H1 (cell line): ENCODE measurements at regions not wholly inside any gene's neighbourhood (a gene's known extent, or its start where the extent isn't known, plus 50 kb on each side); places are given as distances from the start of the nearest gene placed in this dataset.
A peak's percentile ranks its signal among the peaks of the same experiment; 100 is the strongest.

Experiments used
- CTCF ChIA-PET: fragments of 300-600 bp; sonication (Branson Sonifier 250); formaldehyde crosslinking; loops from one replicate; lab custom pipeline; 2021; ENCODE audit not compliant: partially characterized antibody; lab: Charles Lee
- POLR2A ChIA-PET: fragments of 300-600 bp; sonication (Branson Sonifier 250); formaldehyde crosslinking; loops from one replicate; lab custom pipeline; 2021; ENCODE audit warnings: inconsistent platforms; ENCODE audit not compliant: partially characterized antibody; lab: Charles Lee
- DNase-seq, 2 experiments: peaks; one replicate each; pipeline versions ENCODE4 v3.0.0 to v3.0.0-alpha.2; 2010 to 2022; ENCODE audit warnings: low spot score in 2 of 2, low read depth in 1 of 2, mixed read lengths in 1 of 2
- FAIRE-seq: peaks from 2 replicates; lab custom pipeline; 2011; peaks lifted over from hg19 to GRCh38; lab: Jason Lieb, UNC
- H2AFZ ChIP-seq: 2 replicates; pipeline ENCODE4 v1.8.1; 2012; ENCODE audit warnings: low read length, inconsistent platforms
- H2AK5ac ChIP-seq: 2 replicates; pipeline ENCODE4 v1.6.1; 2013; ENCODE audit warnings: low read depth, low read length
- H2BK120ac ChIP-seq: replicated peaks from 2 replicates; pipeline ENCODE3; 2013; ENCODE audit warnings: low read depth, low read length, inconsistent platforms
- H2BK12ac ChIP-seq: 2 replicates; pipeline ENCODE4 v1.6.1; 2013; ENCODE audit warnings: low read depth, low read length
- H2BK15ac ChIP-seq: 2 replicates; pipeline ENCODE4 v1.6.1; 2013; ENCODE audit warnings: low read length
- H2BK20ac ChIP-seq: 2 replicates; pipeline ENCODE4 v1.6.1; 2013; ENCODE audit warnings: low read length
- H2BK5ac ChIP-seq: 2 replicates; pipeline ENCODE4 v1.6.1; 2013; ENCODE audit warnings: low read depth, low read length
- H3K14ac ChIP-seq: 2 replicates; pipeline ENCODE4 v1.6.1; 2013; ENCODE audit warnings: inconsistent platforms; ENCODE audit not compliant: insufficient read length
- H3K18ac ChIP-seq: 2 replicates; pipeline ENCODE4 v1.6.1; 2013; ENCODE audit warnings: low read length; ENCODE audit errors: extremely low read depth
- H3K23ac ChIP-seq: 2 replicates; pipeline ENCODE4 v1.6.1; 2013; ENCODE audit warnings: inconsistent platforms; ENCODE audit not compliant: insufficient read length
- H3K23me2 ChIP-seq: 2 replicates; pipeline ENCODE4 v1.6.1; 2013; ENCODE audit warnings: low read depth, low read length
- H3K27ac ChIP-seq: 2 replicates; pipeline ENCODE4 v1.6.1; 2011; ENCODE audit warnings: low read depth, low read length, inconsistent platforms
- H3K27me3 ChIP-seq, 4 experiments: replicated peaks in 1 of 4; 1 replicate in 1 of 4; 2 replicates in 3 of 4; pipeline versions ENCODE4 v1.6.1 to v1.8.1; 2011 to 2013; ENCODE audit warnings: low read length in 3 of 4, mild to moderate bottlenecking in 3 of 4, inconsistent platforms in 2 of 4, mixed read lengths in 2 of 4, moderate library complexity in 1 of 4; ENCODE audit not compliant: control insufficient read depth in 3 of 4, insufficient read depth in 3 of 4; ENCODE audit errors: extremely low read depth in 1 of 4
- H3K36me3 ChIP-seq, 4 experiments: 2 replicates each; pipeline versions ENCODE4 v1.6.1 to v1.8.1; 2011 to 2013; ENCODE audit warnings: mild to moderate bottlenecking in 4 of 4, low read length in 3 of 4, moderate library complexity in 2 of 4, control low read depth in 1 of 4, inconsistent platforms in 1 of 4; ENCODE audit not compliant: insufficient read depth in 4 of 4, control insufficient read depth in 2 of 4
- H3K4ac ChIP-seq: replicated peaks from 2 replicates; pipeline ENCODE3; 2013; ENCODE audit warnings: low read length, low read depth, mixed read lengths, inconsistent platforms; ENCODE audit not compliant: insufficient read length
- H3K4me1 ChIP-seq, 4 experiments: replicated peaks in 1 of 4; 1 replicate in 1 of 4; 2 replicates in 3 of 4; pipeline versions ENCODE4 v1.6.1 to v1.8.1; 2011 to 2013; ENCODE audit warnings: low read length in 3 of 4, inconsistent platforms in 2 of 4, mixed read lengths in 1 of 4; ENCODE audit not compliant: insufficient read depth in 4 of 4, control insufficient read depth in 3 of 4
- H3K4me2 ChIP-seq, 2 experiments: 2 replicates each; pipeline versions ENCODE4 v1.6.1 to v1.8.1; 2011 to 2013; ENCODE audit warnings: low read depth in 2 of 2, low read length in 2 of 2, control low read depth in 1 of 2, inconsistent platforms in 1 of 2, mild to moderate bottlenecking in 1 of 2; ENCODE audit not compliant: insufficient read depth in 1 of 2
- H3K4me3 ChIP-seq, 4 experiments: fragments of 200-600, 300-600 bp in 1 of 4; sonication (generic), shearing (Covaris generic), sonication (Bioruptor Twin) in 1 of 4; 2 replicates each; pipeline versions ENCODE4 v1.5.1 to v1.8.1; 2011 to 2016; ENCODE audit warnings: low read length in 4 of 4, low read depth in 3 of 4, control low read depth in 2 of 4, inconsistent platforms in 2 of 4, mild to moderate bottlenecking in 2 of 4, mixed read lengths in 1 of 4, moderate library complexity in 1 of 4; ENCODE audit not compliant: insufficient read depth in 2 of 4; ENCODE audit errors: extremely low read depth in 1 of 4
- H3K56ac ChIP-seq: replicated peaks from 2 replicates; pipeline ENCODE3; 2013; ENCODE audit warnings: low read depth, mild to moderate bottlenecking, mixed read lengths, low read length, inconsistent platforms; ENCODE audit not compliant: insufficient read length
- H3K79me1 ChIP-seq: 2 replicates; pipeline ENCODE4 v1.6.1; 2013; ENCODE audit warnings: low read depth, low read length, control low read depth
- H3K79me2 ChIP-seq, 2 experiments: 2 replicates each; pipeline versions ENCODE4 v1.6.1 to v1.8.1; 2012 to 2013; ENCODE audit warnings: low read length in 2 of 2, mild to moderate bottlenecking in 2 of 2, inconsistent platforms in 1 of 2; ENCODE audit not compliant: insufficient read depth in 2 of 2, control insufficient read depth in 1 of 2
- H3K9ac ChIP-seq, 4 experiments: replicated peaks in 1 of 4; 1 replicate in 1 of 4; 2 replicates in 3 of 4; pipeline versions ENCODE4 v1.6.1 to v1.8.1; 2011 to 2013; ENCODE audit warnings: low read depth in 3 of 4, low read length in 3 of 4, control low read depth in 2 of 4, mild to moderate bottlenecking in 2 of 4, moderate library complexity in 2 of 4, inconsistent platforms in 1 of 4; ENCODE audit errors: extremely low read depth in 1 of 4
- H3K9me3 ChIP-seq, 2 experiments: 2 replicates each; pipeline versions ENCODE4 v1.6.1 to v1.8.1; 2012 to 2013; ENCODE audit warnings: mild to moderate bottlenecking in 2 of 2, moderate library complexity in 2 of 2, control low read depth in 1 of 2, inconsistent platforms in 1 of 2, low read depth in 1 of 2, low read length in 1 of 2, mixed read lengths in 1 of 2; ENCODE audit not compliant: insufficient read depth in 2 of 2
- H4K20me1 ChIP-seq, 2 experiments: replicated peaks in 1 of 2; 2 replicates each; pipeline versions ENCODE3 to v1.8.1; 2011 to 2013; ENCODE audit warnings: inconsistent platforms in 2 of 2, low read length in 2 of 2, mild to moderate bottlenecking in 1 of 2; ENCODE audit not compliant: insufficient read depth in 2 of 2, control insufficient read depth in 1 of 2
- H4K5ac ChIP-seq: 2 replicates; pipeline ENCODE4 v1.6.1; 2013; ENCODE audit warnings: low read length, low read depth, mixed read lengths, inconsistent platforms; ENCODE audit not compliant: insufficient read length
- H4K8ac ChIP-seq: 2 replicates; pipeline ENCODE4 v1.8.0; 2013; ENCODE audit warnings: mild to moderate bottlenecking, moderate library complexity, low read length, inconsistent platforms; ENCODE audit not compliant: insufficient read depth; ENCODE audit errors: extremely low read depth
- H4K91ac ChIP-seq: replicated peaks from 2 replicates; pipeline ENCODE3; 2013; ENCODE audit warnings: low read length, mixed read lengths, inconsistent platforms; ENCODE audit not compliant: insufficient read length
- ASH2L ChIP-seq: fragments of 200-600, 300-600 bp; sonication (generic); IDR thresholded peaks from one replicate; pipeline ENCODE4 v1.7.1; 2017; ENCODE audit warnings: low read length
- CBX8 ChIP-seq: fragments of 300-800, 300-1000 bp; sonication (generic); IDR thresholded peaks from 2 replicates; pipeline ENCODE4 v1.7.1; 2016; ENCODE audit warnings: low read depth, low read length, borderline replicate concordance
- KDM1A ChIP-seq: fragments of 200-600, 300-600 bp; sonication (generic); IDR thresholded peaks from 2 replicates; pipeline ENCODE4 v1.7.1; 2016; ENCODE audit warnings: mild to moderate bottlenecking, low read length, borderline replicate concordance
- POU5F1 ChIP-seq: IDR thresholded peaks from 2 replicates; pipeline ENCODE4 v1.6.1; 2011; ENCODE audit warnings: low read depth, mild to moderate bottlenecking, low read length, moderate library complexity
- SAP30 ChIP-seq: fragments of 300-600 bp; sonication (generic); IDR thresholded peaks from 2 replicates; pipeline ENCODE4 v1.7.1; 2012; ENCODE audit warnings: low read length, moderate library complexity, mild to moderate bottlenecking, inconsistent platforms; ENCODE audit not compliant: insufficient read depth, insufficient replicate concordance
- SP4 ChIP-seq: IDR thresholded peaks from 2 replicates; pipeline ENCODE4 v1.6.1; 2012; ENCODE audit warnings: low read length, inconsistent platforms
- WGBS, 2 experiments: shearing (Covaris generic) in 1 of 2; methylation state at CpG; one replicate each; pipeline versions ENCODE4 v1.1.6 to v1.1.7; 2013 to 2015; ENCODE audit warnings: low lambda C conversion rate in 2 of 2, mixed read lengths in 2 of 2, inconsistent platforms in 1 of 2, low coverage in 1 of 2, missing lambda C conversion rate in 1 of 2; ENCODE audit not compliant: insufficient replicate concordance in 2 of 2, insufficient coverage in 1 of 2, insufficient read length in 1 of 2; ENCODE audit errors: extremely low coverage in 1 of 2, missing lambda C conversion rate in 1 of 2; 5-methylcytosine and 5-hydroxymethylcytosine counted together

DNA sequence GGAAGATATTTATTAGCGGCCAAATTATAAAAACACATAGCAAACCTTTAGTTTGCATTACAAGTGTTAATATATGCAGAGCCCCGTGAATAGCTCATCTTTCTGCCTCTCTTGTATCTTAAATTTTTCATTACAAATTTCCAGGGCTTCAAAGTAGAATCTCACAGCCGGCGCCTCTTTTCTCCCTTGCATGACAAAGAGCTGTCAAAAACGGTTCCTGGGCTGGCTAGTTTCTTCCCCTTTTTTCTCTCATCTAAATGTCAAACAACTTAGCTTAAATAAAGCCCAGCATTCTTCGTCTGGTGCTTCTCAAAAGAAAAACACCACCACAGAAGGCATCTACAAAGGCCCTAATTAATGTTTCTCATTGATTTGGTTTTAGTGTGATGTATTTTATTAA lies 253.0 kb downstream of the INSC start:
- Histone ChIP-seq H3K18ac (no peak overlapping the region), H3K23me2 (no peaks in the 10 kb centered on the region), H3K14ac (no peak overlapping the region), H3K79me2 (no peaks in the 10 kb centered on the region), H3K36me3 (no peaks in the 10 kb centered on the region), H3K4ac (no peak overlapping the region), H3K27ac (no peak overlapping the region), H4K20me1 (peaks cover 0 to 2% of the 10 kb centered on the region in 2 experiments), H2BK120ac (no peak overlapping the region), H3K79me1 (no peaks in the 10 kb centered on the region), H2BK20ac (no peak overlapping the region), H3K4me2 (no peak overlapping the region), H4K91ac (no peak overlapping the region), H4K8ac (no peak overlapping the region), H2AFZ (no peak overlapping the region), H2BK12ac (no peak overlapping the region), H2BK5ac (no peak overlapping the region), H4K5ac (no peak overlapping the region), H3K4me1 (peaks cover 0 to 6% (median 4%) of the 10 kb centered on the region in 4 experiments; a peak in 4 of 7 replicates), H3K9ac (no peak overlapping the region), H3K23ac (no peak overlapping the region), H2AK5ac (no peak overlapping the region), H3K56ac (no peak overlapping the region), H2BK15ac (no peak overlapping the region), H3K9me3 (no peaks in the 10 kb centered on the region), H3K4me3 (no peak overlapping the region), H3K27me3 (no peaks in the 10 kb centered on the region; a peak in 1 of 7 replicates)
- no peak for FAIRE-seq
- CTCF ChIA-PET = interaction anchor here (0.7 to 1.9 kb wide), 3 partner anchors 11 to 91 kb away, joined by 3 to 5 read pairs (median 5); no protein-coding TSS in a partner anchor
- WGBS, 2 experiments = 45% methylated on average over 6 of the region's 6 CpGs; no CpG with 5 or more reads in 1 of the 2 experiments
- no peak for DNase-seq
- TF ChIP-seq POU5F1 (peak; percentile 93), SP4 (no peak), SAP30 (no peak), KDM1A (no peak), CBX8 (no peak), ASH2L (no peak)
- POLR2A ChIA-PET = no interaction called here
